Neuronal stem cell (in vitro differentiated cells): ENCODE measurements at regions not wholly inside any gene's neighbourhood (a gene's known extent, or its start where the extent isn't known, plus 50 kb on each side); places are given as distances from the start of the nearest gene placed in this dataset.

ENCODE experiments used
- DNase-seq: peaks from one replicate; pipeline ENCODE4 v3.0.0-alpha.2; 2013; ENCODE audit warnings: low spot score
- H2AFZ ChIP-seq: one replicate; pipeline ENCODE4 v1.6.1; 2013; ENCODE audit warnings: mild to moderate bottlenecking, low read length, inconsistent platforms
- H2AK5ac ChIP-seq: 2 replicates; pipeline ENCODE4 v1.6.1; 2013; ENCODE audit warnings: low read depth, mild to moderate bottlenecking, inconsistent platforms, low read length, moderate library complexity, mixed read lengths
- H2BK120ac ChIP-seq: 2 replicates; pipeline ENCODE4 v1.6.1; 2013; ENCODE audit warnings: low read depth, mild to moderate bottlenecking, inconsistent platforms, low read length, moderate library complexity, mixed read lengths
- H2BK12ac ChIP-seq: one replicate; pipeline ENCODE4 v1.6.1; 2013; ENCODE audit warnings: low read length, inconsistent platforms
- H2BK15ac ChIP-seq: 2 replicates; pipeline ENCODE4 v1.6.1; 2013; ENCODE audit warnings: mild to moderate bottlenecking, low read length, inconsistent platforms, mixed read lengths
- H2BK5ac ChIP-seq: one replicate; pipeline ENCODE4 v1.6.1; 2013; ENCODE audit warnings: inconsistent platforms, mild to moderate bottlenecking, low read length, moderate library complexity
- H3K14ac ChIP-seq: one replicate; pipeline ENCODE4 v1.6.1; 2013; ENCODE audit warnings: low read length, inconsistent platforms
- H3K18ac ChIP-seq: 2 replicates; pipeline ENCODE4 v1.6.1; 2013; ENCODE audit warnings: low read length, inconsistent platforms
- H3K23ac ChIP-seq: 2 replicates; pipeline ENCODE4 v1.6.1; 2013; ENCODE audit warnings: low read depth, mild to moderate bottlenecking, mixed read lengths, low read length, inconsistent platforms; ENCODE audit not compliant: poor library complexity
- H3K27ac ChIP-seq: replicated peaks from 3 replicates; pipeline ENCODE4 v1.5.1; 2013; ENCODE audit warnings: low read length, inconsistent platforms
- H3K27me3 ChIP-seq, 3 experiments: 2 replicates each; pipeline ENCODE4 v1.6.1; 2013; ENCODE audit warnings: low read length in 3 of 3, mild to moderate bottlenecking in 2 of 3, inconsistent platforms in 1 of 3, low read depth in 1 of 3, mixed read lengths in 1 of 3, moderate library complexity in 1 of 3; ENCODE audit not compliant: control insufficient read depth in 3 of 3, insufficient read depth in 3 of 3
- H3K36me3 ChIP-seq, 2 donors: replicated peaks in 1 of 2; 2 replicates each; pipeline ENCODE4 v1.6.1; 2013; ENCODE audit warnings: low read length in 2 of 2; ENCODE audit not compliant: control insufficient read depth in 2 of 2, insufficient read depth in 2 of 2
- H3K4ac ChIP-seq: 2 replicates; pipeline ENCODE4 v1.6.1; 2013; ENCODE audit warnings: inconsistent platforms, mild to moderate bottlenecking, low read length, moderate library complexity
- H3K4me1 ChIP-seq, 2 donors: 1 replicate in 1 of 2; 2 replicates in 1 of 2; pipeline ENCODE4 v1.6.1; 2013; ENCODE audit warnings: low read length in 2 of 2, low read depth in 1 of 2; ENCODE audit not compliant: control insufficient read depth in 2 of 2, insufficient read depth in 1 of 2
- H3K4me2 ChIP-seq: one replicate; pipeline ENCODE4 v1.6.1; 2013; ENCODE audit warnings: mild to moderate bottlenecking, low read length, inconsistent platforms; ENCODE audit not compliant: insufficient read depth, poor library complexity, severe bottlenecking
- H3K4me3 ChIP-seq, 2 donors: 2 replicates each; pipeline ENCODE4 v1.5.1; 2013; ENCODE audit warnings: low read length in 2 of 2, mild to moderate bottlenecking in 2 of 2, inconsistent platforms in 1 of 2, moderate library complexity in 1 of 2
- H3K79me1 ChIP-seq: one replicate; pipeline ENCODE4 v1.6.1; 2013; ENCODE audit warnings: low read depth, mild to moderate bottlenecking, inconsistent platforms, low read length, moderate library complexity
- H3K9ac ChIP-seq: one replicate; pipeline ENCODE4 v1.6.1; 2013; ENCODE audit warnings: mild to moderate bottlenecking, low read depth, low read length, inconsistent platforms; ENCODE audit not compliant: poor library complexity
- H3K9me3 ChIP-seq, 2 donors: replicated peaks in 1 of 2; 2 replicates each; pipeline versions ENCODE3 to v1.6.1; 2013; ENCODE audit warnings: low read length in 2 of 2, mild to moderate bottlenecking in 2 of 2, inconsistent platforms in 1 of 2, low read depth in 1 of 2, mixed read lengths in 1 of 2, moderate library complexity in 1 of 2; ENCODE audit not compliant: control insufficient read depth in 2 of 2, insufficient read depth in 1 of 2
- H4K8ac ChIP-seq: one replicate; pipeline ENCODE4 v1.6.1; 2013; ENCODE audit warnings: low read depth, mild to moderate bottlenecking, inconsistent platforms, low read length, moderate library complexity
- H4K91ac ChIP-seq: one replicate; pipeline ENCODE4 v1.6.1; 2013; ENCODE audit warnings: low read length, low read depth, mild to moderate bottlenecking, inconsistent platforms; ENCODE audit not compliant: poor library complexity
- WGBS, 2 donors: extraction: QIAGEN DNeasy Blood & Tissue Kit; methylation state at CpG; one replicate each; pipeline ENCODE4 v1.1.7; 2013; ENCODE audit warnings: missing lambda C conversion rate in 2 of 2, mixed read lengths in 1 of 2; ENCODE audit not compliant: insufficient read length in 2 of 2, insufficient replicate concordance in 1 of 2; ENCODE audit errors: extremely low coverage in 2 of 2; 5-methylcytosine and 5-hydroxymethylcytosine counted together

- Histone ChIP-seq H3K79me1 (no peaks in the 10 kb centered on the region), H2BK120ac (no peak overlapping the region), H3K4ac (no peak overlapping the region), H3K14ac (no peak overlapping the region), H3K23ac (no peak overlapping the region), H2BK15ac (no peak overlapping the region), H4K8ac (no peak overlapping the region), H3K4me2 (no peak overlapping the region), H3K27ac (no peak overlapping the region), H4K91ac (no peak overlapping the region), H3K36me3 (no peaks in the 10 kb centered on the region), H3K18ac (no peak overlapping the region), H2AK5ac (no peak overlapping the region), H3K9me3 (no peaks in the 10 kb centered on the region), H2BK5ac (no peak overlapping the region), H3K9ac (no peak overlapping the region), H2BK12ac (no peak overlapping the region), H3K4me3 (no peak overlapping the region), H3K27me3 (no peaks in the 10 kb centered on the region), H2AFZ (no peak overlapping the region), H3K4me1 (no peaks in the 10 kb centered on the region)
- WGBS, 2 donors: no CpG with 5 or more reads among the region's 3 CpGs
- no peak for DNase-seq
Observed at GRCh38 chr12:47356129-47356700, 276.5 kb upstream of the AMIGO2 start.

GRCh38 chr12:47353508-47353907 is 273.7 kb upstream of the AMIGO2 start:
- no peak overlapping the region for H2BK15ac ChIP-seq
- H3K27ac ChIP-seq: no peak overlapping the region
- H3K9ac ChIP-seq: no peak overlapping the region
- no CpG with 5 or more reads among the region's 6 CpGs for WGBS, 2 donors
- H3K79me1 ChIP-seq: no peaks in the 10 kb centered on the region
- no peaks in the 10 kb centered on the region for H3K36me3 ChIP-seq
- H3K4me1 ChIP-seq: no peaks in the 10 kb centered on the region
- H2AFZ ChIP-seq: no peak overlapping the region
- no peak overlapping the region for H3K18ac ChIP-seq
- H2BK12ac ChIP-seq: no peak overlapping the region
- no peak overlapping the region for H2BK5ac ChIP-seq
- H3K4ac ChIP-seq: no peak overlapping the region
- H3K14ac ChIP-seq: no peak overlapping the region
- no peaks in the 10 kb centered on the region for H3K27me3 ChIP-seq
- H4K8ac ChIP-seq: no peak overlapping the region
- no peak overlapping the region for H4K91ac ChIP-seq
- H3K4me3 ChIP-seq: no peak overlapping the region
- DNase-seq: no peak
- no peak overlapping the region for H3K23ac ChIP-seq
- no peak overlapping the region for H3K4me2 ChIP-seq
- no peak overlapping the region for H2AK5ac ChIP-seq
- no peak overlapping the region for H2BK120ac ChIP-seq
- H3K9me3 ChIP-seq: no peaks in the 10 kb centered on the region

GRCh38 chr12:47352067-47352466 is 272.3 kb upstream of the AMIGO2 start:
- no CpG with 5 or more reads among the region's 2 CpGs for WGBS, 2 donors
- no peak overlapping the region for H3K9ac ChIP-seq

GRCh38 chr12:47351526-47351925 is 271.8 kb upstream of the AMIGO2 start:
- Histone ChIP-seq H2BK12ac (no peak overlapping the region), H3K4me1 (no peaks in the 10 kb centered on the region), H4K91ac (no peak overlapping the region), H3K4me2 (no peak overlapping the region), H3K36me3 (no peaks in the 10 kb centered on the region), H3K23ac (no peak overlapping the region), H3K79me1 (no peaks in the 10 kb centered on the region), H3K4me3 (no peak overlapping the region), H2BK120ac (no peak overlapping the region), H3K18ac (no peak overlapping the region), H3K4ac (no peak overlapping the region), H2BK5ac (no peak overlapping the region), H3K27ac (no peak overlapping the region), H2BK15ac (no peak overlapping the region), H4K8ac (no peak overlapping the region), H3K9ac (no peak overlapping the region), H2AK5ac (no peak overlapping the region), H3K14ac (no peak overlapping the region), H3K9me3 (no peaks in the 10 kb centered on the region), H2AFZ (no peak overlapping the region), H3K27me3 (no peaks in the 10 kb centered on the region)
- no peak for DNase-seq
- no CpG with 5 or more reads among the region's 2 CpGs for WGBS, 2 donors

More at GRCh38 chr12:47352067-47352466, 272.3 kb upstream of the AMIGO2 start:
- H3K23ac ChIP-seq: no peak overlapping the region
- H3K4ac ChIP-seq: no peak overlapping the region
- no peaks in the 10 kb centered on the region for H3K36me3 ChIP-seq
- no peak overlapping the region for H3K4me3 ChIP-seq
- DNase-seq: no peak
- H2AK5ac ChIP-seq: no peak overlapping the region
- no peaks in the 10 kb centered on the region for H3K4me1 ChIP-seq
- H2BK5ac ChIP-seq: no peak overlapping the region
- H2AFZ ChIP-seq: no peak overlapping the region
- H2BK15ac ChIP-seq: no peak overlapping the region
- H3K27me3 ChIP-seq: no peaks in the 10 kb centered on the region
- no peak overlapping the region for H3K27ac ChIP-seq
- no peaks in the 10 kb centered on the region for H3K9me3 ChIP-seq
- H3K14ac ChIP-seq: no peak overlapping the region
- no peak overlapping the region for H4K8ac ChIP-seq
- no peak overlapping the region for H2BK120ac ChIP-seq
- H3K18ac ChIP-seq: no peak overlapping the region
- no peaks in the 10 kb centered on the region for H3K79me1 ChIP-seq
- H2BK12ac ChIP-seq: no peak overlapping the region
- no peak overlapping the region for H3K4me2 ChIP-seq
- no peak overlapping the region for H4K91ac ChIP-seq
